GM13976 (cell line): ENCODE measurements at regions not wholly inside any gene's neighbourhood (a gene's known extent, or its start where the extent isn't known, plus 50 kb on each side); places are given as distances from the start of the nearest gene placed in this dataset.
A peak's percentile ranks its signal among the peaks of the same experiment; 100 is the strongest.
"Not testable (repeated sequence)": the region's sequence is repeated elsewhere in the genome, so short reads cannot be mapped to it uniquely, and the experiment has no call there.

Experiments used
- DNase-seq: peaks from one replicate; pipeline ENCODE4 v3.0.0; 2012; ENCODE audit warnings: low spot score
- CTCF ChIP-seq: IDR thresholded peaks from 2 replicates; pipeline ENCODE4 v1.5.1; 2012; ENCODE audit warnings: borderline replicate concordance, mild to moderate bottlenecking; ENCODE audit not compliant: insufficient read depth; ENCODE audit errors: extremely low read depth, missing control alignments, control extremely low read depth
- in situ Hi-C: fragments of 300-500 bp; cut with MboI; formaldehyde crosslinking; loops from one replicate; pipeline ENCODE4 v1.12.0; 2022; ENCODE audit warnings: low sequenced_read_pairs, mixed read lengths, inconsistent platforms; ENCODE audit not compliant: unreplicated experiment

GRCh38 chr12:74663958-74664357, 126.3 kb downstream of the ATXN7L3B start:
- TF ChIP-seq CTCF = no peak
- in situ Hi-C loops = no loop called here
- no peak for DNase-seq

- DNase-seq = no peak
- in situ Hi-C loops = no loop called here
- TF ChIP-seq CTCF = no peak
Observed at GRCh38 chr12:74665690-74666089, 128.1 kb downstream of the ATXN7L3B start.

GRCh38 chr12:74671421-74671820, 133.8 kb downstream of the ATXN7L3B start:
- DNase-seq = no peak
- in situ Hi-C loops = no loop called here
- no peak for TF ChIP-seq CTCF

- DNase-seq, in situ Hi-C loops: not testable (repeated sequence)
Observed at GRCh38 chr12:74676955-74677354, 139.3 kb downstream of the ATXN7L3B start.

GRCh38 chr12:74685385-74685784, 147.8 kb downstream of the ATXN7L3B start:
- in situ Hi-C loops = no loop called here
- no peak for TF ChIP-seq CTCF
- DNase-seq = no peak

GRCh38 chr12:74689071-74689655, 151.5 kb downstream of the ATXN7L3B start:
- peak; percentile 15 for DNase-seq
- peak; percentile 44 for TF ChIP-seq CTCF
- in situ Hi-C loops = no loop called here

- no peak for DNase-seq
- in situ Hi-C loops = no loop called here
- no peak for TF ChIP-seq CTCF
Observed at GRCh38 chr12:74689929-74690328, 152.3 kb downstream of the ATXN7L3B start.
